ENCODE measurements at regions not wholly inside any gene's neighbourhood (a gene's known extent, or its start where the extent isn't known, plus 50 kb on each side); places are given as distances from the start of the nearest gene placed in this dataset.

- POLR2A ChIA-PET, result no interaction called here
- TF ChIP-seq CTCF (IDR thresholded peaks at IDR 0.05; ENCODE audit: insufficient read depth, low read length, missing control alignments), result no peak
- no peak for DNase-seq (ENCODE audit: low read depth, low spot score)
- H3K4me3 ChIP-seq (ENCODE audit: low read depth, low read length), result no peak overlapping the region
- CTCF ChIA-PET, result no interaction called here
Measured at GRCh38 chr2:108148555-108148954, 91.2 kb upstream of the SULT1C3 start.

GRCh38 chr2:108154366-108155061 is 85.3 kb upstream of the SULT1C3 start:
- ChIA-PET POLR2A (no interaction called here), CTCF (no interaction called here)
- DNase-seq (ENCODE audit: low read depth, low spot score), result no peak

GRCh38 chr2:108161298-108161697 is 78.5 kb upstream of the SULT1C3 start:
- no peak overlapping the region for H3K4me3 ChIP-seq (ENCODE audit: low read depth, low read length)
- DNase-seq (ENCODE audit: low read depth, low spot score), result no peak
- ChIA-PET CTCF (interaction anchor here (0.9 to 1.2 kb wide), 2 partner anchors 11 to 24 kb away, joined by 3 to 4 read pairs; no protein-coding TSS in a partner anchor), POLR2A (no interaction called here)
- no peak for TF ChIP-seq CTCF (IDR thresholded peaks at IDR 0.05; ENCODE audit: insufficient read depth, low read length, missing control alignments)

More at GRCh38 chr2:108154366-108155061, 85.3 kb upstream of the SULT1C3 start:
- no peak for TF ChIP-seq CTCF (IDR thresholded peaks at IDR 0.05; ENCODE audit: insufficient read depth, low read length, missing control alignments)
- no peak overlapping the region for H3K4me3 ChIP-seq (ENCODE audit: low read depth, low read length)

- DNase-seq (ENCODE audit: low read depth, low spot score), result no peak
- POLR2A ChIA-PET, result no interaction called here
- no peak for TF ChIP-seq CTCF (IDR thresholded peaks at IDR 0.05; ENCODE audit: insufficient read depth, low read length, missing control alignments)
- CTCF ChIA-PET, result interaction anchor here (1.4 kb wide), 1 partner anchor 15 kb away, joined by 3 read pairs; no protein-coding TSS in a partner anchor
- H3K4me3 ChIP-seq (ENCODE audit: low read depth, low read length), result no peak overlapping the region
Measured at GRCh38 chr2:108164318-108164717, 75.5 kb upstream of the SULT1C3 start.

- DNase-seq (ENCODE audit: low read depth, low spot score), result no peak
- no peak overlapping the region for H3K4me3 ChIP-seq (ENCODE audit: low read depth, low read length)
- TF ChIP-seq CTCF (IDR thresholded peaks at IDR 0.05; ENCODE audit: insufficient read depth, low read length, missing control alignments), result no peak
- ChIA-PET CTCF (no interaction called here), POLR2A (no interaction called here)
Measured at GRCh38 chr2:108165729-108166128, 74.0 kb upstream of the SULT1C3 start.

GRCh38 chr2:108167699-108168098 is 72.1 kb upstream of the SULT1C3 start:
- no peak for TF ChIP-seq CTCF (IDR thresholded peaks at IDR 0.05; ENCODE audit: insufficient read depth, low read length, missing control alignments)
- no peak for DNase-seq (ENCODE audit: low read depth, low spot score)
- CTCF ChIA-PET, result interaction anchor here (0.7 to 1.1 kb wide), 2 partner anchors 27 to 1585 kb away, joined by 3 read pairs; no protein-coding TSS in a partner anchor
- no peak overlapping the region for H3K4me3 ChIP-seq (ENCODE audit: low read depth, low read length)
- POLR2A ChIA-PET, result no interaction called here
